Muscle of arm (tissue), 1 donor: ENCODE measurements at regions not wholly inside any gene's neighbourhood (a gene's known extent, or its start where the extent isn't known, plus 50 kb on each side); places are given as distances from the start of the nearest gene placed in this dataset.

Experiments
- DNase-seq: peaks from one replicate; pipeline ENCODE4 v3.0.0-alpha.2; 2013

- peak; percentile 58 for DNase-seq
Measured at GRCh38 chr13:91167706-91168385, 179.6 kb upstream of the MIR17HG start.

- DNase-seq = no peak
Measured at GRCh38 chr13:91168386-91168711, 179.1 kb upstream of the MIR17HG start.

DNA sequence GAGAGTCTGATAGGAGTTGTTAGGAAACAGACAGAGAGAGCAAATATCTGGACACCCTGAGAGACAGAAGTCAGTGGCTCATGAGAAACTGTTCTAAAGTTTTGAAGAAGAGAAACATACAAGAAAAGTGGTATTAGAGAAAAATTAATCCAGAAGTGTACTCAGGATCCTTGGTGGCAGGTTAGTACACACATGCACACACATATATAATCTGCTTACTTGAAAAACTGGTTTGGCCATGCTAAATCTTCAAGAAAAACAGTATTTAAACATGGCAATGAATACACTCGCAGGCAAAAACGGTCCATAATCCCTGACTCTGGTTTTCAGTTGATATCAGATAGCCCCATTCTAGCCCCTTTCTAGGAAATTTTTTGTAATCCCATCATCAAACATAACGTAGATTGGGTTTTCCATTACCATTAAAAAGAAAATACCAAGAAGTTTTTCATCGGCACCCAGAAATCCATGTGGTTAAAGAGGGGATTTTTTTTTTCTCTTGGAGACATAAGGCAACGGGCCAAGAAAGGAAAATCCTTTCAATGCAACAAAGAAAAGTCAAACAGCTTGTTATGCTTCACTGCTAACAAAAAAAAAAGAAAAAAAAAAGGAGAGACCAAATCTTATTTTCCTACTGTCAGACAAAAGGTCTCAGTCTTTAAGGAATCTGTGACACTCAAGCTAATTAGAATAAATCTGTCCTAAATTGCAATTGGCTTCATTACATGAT, 178.0 kb upstream of the MIR17HG start:
- DNase-seq = no peak

DNA sequence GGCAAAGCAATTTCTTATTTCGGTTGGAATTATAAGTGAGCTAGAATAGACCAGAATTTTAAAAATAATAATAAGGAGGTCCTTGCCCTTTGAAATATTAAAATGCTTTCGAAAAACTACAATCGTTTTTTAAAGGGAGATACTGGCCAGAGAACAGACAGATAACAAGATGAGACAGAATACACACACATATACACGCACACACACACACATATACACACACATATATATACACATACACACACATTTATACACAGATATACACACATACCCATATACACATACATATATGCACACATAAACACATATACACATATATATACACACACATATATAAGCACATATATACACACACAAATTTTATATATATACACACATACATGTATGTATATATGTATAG, 175.3 kb upstream of the MIR17HG start:
- no peak for DNase-seq

- no peak for DNase-seq
Measured at GRCh38 chr13:91174886-91175501, 172.5 kb upstream of the MIR17HG start.

DNA sequence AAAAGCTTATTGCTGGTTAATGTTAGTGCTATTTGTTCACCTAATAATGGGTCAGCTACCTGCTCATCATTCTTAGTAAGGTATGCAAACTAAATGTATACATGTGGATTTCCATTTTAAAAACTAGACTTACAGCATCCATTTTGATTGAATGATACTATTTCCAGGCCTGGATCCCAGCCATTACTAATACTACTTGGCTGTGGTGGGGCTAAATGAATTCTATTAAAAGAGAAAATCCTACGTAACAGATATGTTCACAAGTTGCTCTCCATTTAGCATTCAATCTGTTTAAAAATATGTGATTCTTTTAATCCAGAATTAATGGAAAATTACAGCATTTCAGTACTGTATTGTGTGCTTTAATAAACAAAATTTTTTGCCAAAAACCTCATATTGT, 169.4 kb upstream of the MIR17HG start:
- no peak for DNase-seq

GRCh38 chr13:91181892-91182291, 165.6 kb upstream of the MIR17HG start:
- DNase-seq = no peak

DNA sequence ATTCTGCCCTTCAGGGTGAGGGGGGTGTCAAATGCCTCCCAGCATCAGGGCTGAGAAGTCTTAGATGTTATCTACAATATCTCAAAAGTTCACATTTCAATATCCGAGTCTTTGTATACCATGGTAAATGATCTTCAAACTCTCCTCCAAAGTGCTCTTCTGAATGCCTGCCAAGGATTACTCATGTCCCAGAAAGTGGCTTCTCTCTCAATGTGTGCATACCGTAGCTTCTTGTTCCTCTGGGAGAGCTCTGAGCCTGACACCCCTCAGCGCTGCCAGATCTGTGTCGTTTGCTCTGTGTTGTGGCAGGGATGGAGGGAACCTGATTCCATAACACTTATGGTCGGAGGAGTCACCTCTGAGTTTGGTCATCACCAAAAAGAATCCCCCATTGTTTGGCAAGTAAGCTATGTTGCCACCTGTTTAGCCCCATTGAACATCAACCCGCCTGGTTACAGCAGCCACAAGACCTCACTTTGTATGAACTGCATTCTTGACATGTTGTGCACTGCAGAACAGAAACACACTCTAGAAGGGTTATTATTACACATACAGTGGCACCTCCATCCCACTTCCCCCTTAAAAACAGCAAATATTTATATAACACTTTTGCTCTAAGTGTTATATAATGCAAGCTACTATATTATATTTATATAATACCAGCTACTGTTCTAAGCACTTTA, 163.1 kb upstream of the MIR17HG start:
- DNase-seq = no peak

GRCh38 chr13:91185294-91185863, 162.1 kb upstream of the MIR17HG start:
- DNase-seq = peak; percentile 40

- no peak for DNase-seq
Measured at GRCh38 chr13:91187522-91187921, 160.0 kb upstream of the MIR17HG start.

DNA sequence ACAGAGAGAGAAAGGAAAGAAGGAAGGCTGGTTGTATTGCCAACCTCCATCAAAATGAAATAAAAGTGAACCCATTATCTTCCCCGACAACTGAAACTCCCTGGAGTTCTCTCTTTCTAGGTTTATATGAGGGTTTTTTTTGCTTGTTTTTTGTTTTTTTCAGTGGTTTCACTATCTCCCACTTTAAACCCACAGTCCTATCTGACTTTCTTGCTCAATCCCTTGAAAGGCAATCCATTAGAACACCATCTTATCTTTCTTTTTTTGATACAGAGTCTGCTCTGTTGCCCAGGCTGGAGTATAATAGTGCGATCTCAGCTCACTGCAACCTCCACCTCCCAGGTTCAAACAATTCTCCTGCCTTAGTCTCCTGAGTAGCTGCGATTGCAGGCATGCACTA, 158.0 kb upstream of the MIR17HG start:
- no peak for DNase-seq

- no peak for DNase-seq
Measured at GRCh38 chr13:91193358-91193757, 154.1 kb upstream of the MIR17HG start.

- DNase-seq = no peak
Measured at GRCh38 chr13:91195789-91196188, 151.7 kb upstream of the MIR17HG start.

DNA sequence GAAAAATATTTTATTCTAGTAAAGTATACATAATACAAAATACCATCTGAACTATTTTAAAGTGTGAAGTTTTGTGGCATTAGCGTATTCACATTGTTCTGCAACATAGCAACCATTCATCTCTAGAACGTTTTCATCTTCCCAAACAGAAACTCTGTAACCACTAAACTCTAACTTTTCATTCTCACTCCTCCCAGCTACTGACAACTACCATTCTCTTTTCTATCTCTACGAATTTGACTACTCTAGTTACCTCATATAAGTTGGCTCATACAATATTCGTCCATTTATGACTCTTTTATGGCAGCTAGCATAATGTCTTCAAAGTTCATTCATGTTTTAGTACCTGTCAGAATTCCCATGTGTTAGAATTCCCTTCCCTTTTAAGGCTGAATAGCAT, 150.5 kb upstream of the MIR17HG start:
- DNase-seq = no peak

- DNase-seq = no peak
Measured at GRCh38 chr13:91199866-91200265, 147.6 kb upstream of the MIR17HG start.

DNA sequence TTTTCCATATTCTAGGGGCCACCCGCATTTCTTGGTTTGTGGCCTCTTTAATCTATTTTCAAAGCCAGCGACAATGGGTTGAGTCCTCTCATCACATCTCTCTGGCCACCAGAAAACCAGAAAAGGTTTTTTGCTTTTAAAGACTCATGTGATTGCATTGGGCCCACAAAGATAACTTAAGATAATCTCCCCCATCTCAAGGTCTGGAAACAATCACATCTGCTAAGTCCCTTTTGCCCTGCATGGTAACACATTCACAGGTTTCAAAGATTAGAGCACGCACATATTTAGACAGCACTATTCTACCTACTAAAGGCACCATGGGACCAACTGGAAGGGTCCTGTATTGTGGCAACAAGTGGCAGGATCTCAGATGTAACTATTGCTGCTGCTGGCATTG, 147.0 kb upstream of the MIR17HG start:
- no peak for DNase-seq

GRCh38 chr13:91203430-91203829, 144.1 kb upstream of the MIR17HG start:
- no peak for DNase-seq

- DNase-seq = no peak
Measured at GRCh38 chr13:91207261-91207660, 140.2 kb upstream of the MIR17HG start.

DNA sequence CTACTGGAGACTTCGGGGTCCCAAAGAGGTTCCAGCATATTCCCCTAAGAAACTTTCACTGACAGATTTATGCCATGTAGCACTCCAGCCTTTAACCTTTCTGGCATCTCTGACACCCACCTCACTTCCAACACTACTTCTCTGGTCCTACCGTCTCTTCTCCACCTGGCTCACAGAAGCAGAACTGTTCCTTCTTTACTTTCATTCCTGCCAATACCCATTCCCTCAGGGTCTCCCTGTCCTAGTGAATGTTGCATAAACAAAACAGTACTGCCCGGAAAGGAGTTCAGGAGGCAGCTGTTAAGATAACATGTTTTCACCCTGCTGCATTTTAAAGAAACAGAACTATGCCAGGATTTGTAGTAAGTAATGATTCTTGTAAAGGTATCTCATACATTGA, 136.0 kb upstream of the MIR17HG start:
- no peak for DNase-seq

DNA sequence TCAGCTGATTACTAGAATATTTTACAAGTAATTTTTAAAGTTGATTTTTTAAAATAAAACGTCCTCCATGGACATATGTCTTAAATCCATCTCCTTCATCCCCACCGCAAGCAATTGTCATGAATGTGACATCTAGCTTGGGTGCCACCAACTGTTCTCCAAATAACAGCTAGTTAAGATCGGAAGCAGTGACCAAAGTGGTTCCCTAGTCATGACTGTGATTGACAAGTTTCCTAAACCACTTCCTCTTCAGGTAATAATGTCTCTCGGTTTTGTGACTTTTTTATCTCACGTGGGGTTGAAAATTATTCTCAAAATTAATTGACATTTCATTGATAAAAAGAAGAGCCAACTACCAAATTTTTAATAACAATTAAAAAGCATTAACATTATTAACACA, 135.3 kb upstream of the MIR17HG start:
- DNase-seq = no peak

- no peak for DNase-seq
Measured at GRCh38 chr13:91214031-91214430, 133.5 kb upstream of the MIR17HG start.

GRCh38 chr13:91216928-91217700, 130.4 kb upstream of the MIR17HG start:
- no peak for DNase-seq
